ENCODE measurements at regions not wholly inside any gene's neighbourhood (a gene's known extent, or its start where the extent isn't known, plus 50 kb on each side); places are given as distances from the start of the nearest gene placed in this dataset.

- TF ChIP-seq ZNF274 (IDR thresholded peaks at IDR 0.05; ENCODE audit: low read depth, low read length) (no peak), YY1 (IDR thresholded peaks at IDR 0.05; ENCODE audit: insufficient read depth, insufficient read length) (no peak), SUZ12 (IDR thresholded peaks at IDR 0.05; ENCODE audit: extremely low read depth, insufficient read depth, insufficient read length) (no peak)
Observed at GRCh38 chr18:34548120-34548972, 161.8 kb upstream of the DTNA start.
